Lower leg skin (tissue), 3 donors: ENCODE measurements at regions not wholly inside any gene's neighbourhood (a gene's known extent, or its start where the extent isn't known, plus 50 kb on each side); places are given as distances from the start of the nearest gene placed in this dataset.

Experiments
- POLR2A ChIP-seq, 2 donors: fragments of 450-650 bp; IDR thresholded peaks; one replicate each; pipeline ENCODE4 v1.6.1; 2016 to 2017; ENCODE audit warnings: antibody characterized with exemption in 2 of 2, mild to moderate bottlenecking in 1 of 2, moderate library complexity in 1 of 2
- TF ChIP-seq, protein P1 (sequence below), 3 donors: fragments of 450-650 bp; IDR thresholded peaks; one replicate each; pipeline ENCODE4 v1.5.1; 2016; ENCODE audit warnings: antibody characterized with exemption in 3 of 3, mild to moderate bottlenecking in 3 of 3, moderate library complexity in 2 of 3

DNA sequence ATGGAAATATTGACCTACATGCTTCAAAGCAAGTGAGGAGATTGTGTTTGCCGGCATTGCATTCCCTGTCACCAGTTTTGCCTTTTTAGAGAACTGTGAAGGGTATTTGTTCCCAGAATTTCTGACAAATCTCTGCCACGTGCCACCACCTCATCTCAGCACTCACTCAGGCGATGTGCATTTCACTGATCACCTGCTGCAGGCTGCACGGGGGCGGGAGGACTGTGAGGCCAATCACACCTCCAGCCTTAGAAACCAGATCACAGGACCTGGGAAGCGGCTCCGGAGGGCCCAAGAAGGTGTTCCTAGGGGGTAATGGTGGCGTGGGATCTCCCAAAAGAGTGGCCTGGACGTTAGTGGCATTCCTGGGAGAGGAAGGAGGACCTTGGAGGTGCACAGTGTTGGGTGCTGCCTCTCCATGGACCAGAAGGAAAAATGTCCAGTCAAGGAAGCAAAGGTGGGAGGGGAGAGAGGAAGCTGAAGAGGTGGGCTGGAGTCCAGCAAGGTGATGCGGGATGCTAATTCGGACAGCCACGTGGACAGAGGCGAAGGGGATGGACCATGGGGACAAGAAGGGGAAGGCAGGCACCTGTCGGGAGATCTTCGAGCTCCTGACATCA, 63.6 kb upstream of the OLFM1 start:
- TF ChIP-seq, protein P1, sequence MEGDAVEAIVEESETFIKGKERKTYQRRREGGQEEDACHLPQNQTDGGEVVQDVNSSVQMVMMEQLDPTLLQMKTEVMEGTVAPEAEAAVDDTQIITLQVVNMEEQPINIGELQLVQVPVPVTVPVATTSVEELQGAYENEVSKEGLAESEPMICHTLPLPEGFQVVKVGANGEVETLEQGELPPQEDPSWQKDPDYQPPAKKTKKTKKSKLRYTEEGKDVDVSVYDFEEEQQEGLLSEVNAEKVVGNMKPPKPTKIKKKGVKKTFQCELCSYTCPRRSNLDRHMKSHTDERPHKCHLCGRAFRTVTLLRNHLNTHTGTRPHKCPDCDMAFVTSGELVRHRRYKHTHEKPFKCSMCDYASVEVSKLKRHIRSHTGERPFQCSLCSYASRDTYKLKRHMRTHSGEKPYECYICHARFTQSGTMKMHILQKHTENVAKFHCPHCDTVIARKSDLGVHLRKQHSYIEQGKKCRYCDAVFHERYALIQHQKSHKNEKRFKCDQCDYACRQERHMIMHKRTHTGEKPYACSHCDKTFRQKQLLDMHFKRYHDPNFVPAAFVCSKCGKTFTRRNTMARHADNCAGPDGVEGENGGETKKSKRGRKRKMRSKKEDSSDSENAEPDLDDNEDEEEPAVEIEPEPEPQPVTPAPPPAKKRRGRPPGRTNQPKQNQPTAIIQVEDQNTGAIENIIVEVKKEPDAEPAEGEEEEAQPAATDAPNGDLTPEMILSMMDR (IDR thresholded peaks at IDR 0.05): no peak
- TF ChIP-seq POLR2A (IDR thresholded peaks at IDR 0.05): no peak
